Endothelial cell of umbilical vein (primary cell): ENCODE measurements at regions not wholly inside any gene's neighbourhood (a gene's known extent, or its start where the extent isn't known, plus 50 kb on each side); places are given as distances from the start of the nearest gene placed in this dataset.

Experiments
- BruUV-seq: library from RNA; stranded (reverse); fragments of 400-500 nt; replicated peaks from 2 replicates; lab custom pipeline; 2021; lab: Mats Ljungman, UMichigan
- CTCF ChIA-PET: fragments of 300-600, 350-600 bp; sonication (Branson Sonifier 250); formaldehyde crosslinking; loops from one replicate; lab custom pipeline; 2021; ENCODE audit warnings: antibody characterized with exemption, inconsistent platforms; lab: Charles Lee
- POLR2A ChIA-PET: fragments of 300-600, 350-600 bp; sonication (Branson Sonifier 250); formaldehyde crosslinking; loops from one replicate; lab custom pipeline; 2021; ENCODE audit warnings: antibody characterized with exemption, inconsistent platforms; lab: Charles Lee
- DNase-seq: peaks from one replicate; pipeline ENCODE4 v3.0.0-alpha.2; 2011; ENCODE audit warnings: low read depth, low spot score
- FAIRE-seq: peaks from 2 replicates; lab custom pipeline; 2011; peaks lifted over from hg19 to GRCh38; lab: Jason Lieb, UNC
- H2AFZ ChIP-seq: 2 replicates; pipeline ENCODE4 v1.6.0; 2012; ENCODE audit warnings: low read depth, low read length, control low read depth, inconsistent platforms
- H3K27ac ChIP-seq: 2 replicates; pipeline ENCODE4 v1.5.1; 2011; ENCODE audit warnings: low read depth, mild to moderate bottlenecking, control low read depth, low read length, moderate library complexity; ENCODE audit not compliant: insufficient read depth
- H3K27me3 ChIP-seq, 2 experiments: 2 replicates each; pipeline versions ENCODE4 v1.6.0 to v1.6.1; 2011; ENCODE audit warnings: low read length in 2 of 2, mixed read lengths in 1 of 2; ENCODE audit not compliant: control insufficient read depth in 2 of 2, insufficient read depth in 2 of 2
- H3K36me3 ChIP-seq, 2 experiments: 2 replicates in 1 of 2; 3 replicates in 1 of 2; pipeline ENCODE4 v1.5.1; 2011; ENCODE audit warnings: low read length in 2 of 2, mild to moderate bottlenecking in 1 of 2, moderate library complexity in 1 of 2; ENCODE audit not compliant: control insufficient read depth in 2 of 2, insufficient read depth in 2 of 2; ENCODE audit errors: extremely low read depth in 1 of 2
- H3K4me1 ChIP-seq: 3 replicates; pipeline ENCODE4 v1.5.1; 2011; ENCODE audit warnings: mild to moderate bottlenecking, low read length; ENCODE audit not compliant: control insufficient read depth, insufficient read depth; ENCODE audit errors: extremely low read depth
- H3K4me2 ChIP-seq: 2 replicates; pipeline ENCODE4 v1.6.1; 2011; ENCODE audit warnings: low read length, control low read depth, mixed read lengths; ENCODE audit not compliant: insufficient read depth
- H3K4me3 ChIP-seq, 3 experiments: fragments of 200-600 bp in 1 of 3; sonication (generic), shearing (Covaris generic) in 1 of 3; replicated peaks in 1 of 3; 2 replicates each; pipeline ENCODE4 v1.5.1; 2011 to 2016; ENCODE audit warnings: control low read depth in 3 of 3, low read length in 3 of 3, mild to moderate bottlenecking in 2 of 3, inconsistent platforms in 1 of 3, low read depth in 1 of 3, moderate library complexity in 1 of 3; ENCODE audit not compliant: insufficient read depth in 1 of 3
- H3K79me2 ChIP-seq: 2 replicates; pipeline ENCODE4 v1.6.0; 2012; ENCODE audit warnings: low read length, inconsistent platforms; ENCODE audit not compliant: control insufficient read depth, insufficient read depth
- H3K9ac ChIP-seq: replicated peaks from 2 replicates; pipeline ENCODE3; 2011; ENCODE audit warnings: low read length, control low read depth; ENCODE audit not compliant: insufficient read depth; ENCODE audit errors: extremely low read depth
- H3K9me1 ChIP-seq: replicated peaks from 3 replicates; pipeline ENCODE4 v1.6.0; 2011; ENCODE audit warnings: mild to moderate bottlenecking, low read length; ENCODE audit not compliant: control insufficient read depth, insufficient read depth; ENCODE audit errors: extremely low read depth
- H3K9me3 ChIP-seq: replicated peaks from 2 replicates; pipeline ENCODE4 v1.5.1; 2012; ENCODE audit warnings: low read length, inconsistent platforms; ENCODE audit not compliant: control insufficient read depth, insufficient read depth
- H4K20me1 ChIP-seq: replicated peaks from 2 replicates; pipeline ENCODE3; 2011; ENCODE audit warnings: mild to moderate bottlenecking, low read length; ENCODE audit not compliant: control insufficient read depth, insufficient read depth; ENCODE audit errors: extremely low read depth
- CTCF ChIP-seq, 2 donors: IDR thresholded peaks; 1 replicate in 1 of 2; 2 replicates in 1 of 2; pipeline ENCODE4 v1.5.1; 2011; ENCODE audit warnings: low read length in 2 of 2, mild to moderate bottlenecking in 2 of 2, moderate library complexity in 2 of 2, control low read depth in 1 of 2, inconsistent platforms in 1 of 2, low read depth in 1 of 2; ENCODE audit not compliant: insufficient read depth in 1 of 2; ENCODE audit errors: extremely low read depth in 1 of 2
- EZH2 ChIP-seq: IDR thresholded peaks from 2 replicates; pipeline ENCODE4 v1.6.1; 2012; ENCODE audit warnings: borderline replicate concordance, low read depth, mild to moderate bottlenecking, moderate library complexity, low read length, inconsistent platforms; ENCODE audit not compliant: severe bottlenecking
- FOS ChIP-seq: IDR thresholded peaks from 2 replicates; pipeline ENCODE4 v1.6.1; 2011; ENCODE audit warnings: mild to moderate bottlenecking, low read length, moderate library complexity, borderline replicate concordance; ENCODE audit not compliant: insufficient read depth
- GATA2 ChIP-seq: IDR thresholded peaks from 2 replicates; pipeline ENCODE4 v1.7.0; 2011; ENCODE audit warnings: low read depth, mild to moderate bottlenecking, moderate library complexity, mixed read lengths, low read length; ENCODE audit not compliant: insufficient read length, insufficient read depth
- JUN ChIP-seq: IDR thresholded peaks from 2 replicates; pipeline ENCODE4 v1.6.1; 2011; ENCODE audit warnings: borderline replicate concordance, low read depth; ENCODE audit not compliant: insufficient read length, insufficient read depth
- MAX ChIP-seq: IDR thresholded peaks from 2 replicates; pipeline ENCODE4 v1.6.1; 2011; ENCODE audit not compliant: insufficient read depth, insufficient read length
- MYC ChIP-seq: IDR thresholded peaks from one replicate; pipeline ENCODE4 v1.6.1; 2011; ENCODE audit warnings: mild to moderate bottlenecking, low read depth, low read length
- POLR2A ChIP-seq: IDR thresholded peaks from 2 replicates; pipeline ENCODE4 v1.6.1; 2012; ENCODE audit warnings: low read depth, mild to moderate bottlenecking, control low read depth, low read length
- POLR2AphosphoS5 ChIP-seq: IDR thresholded peaks from 2 replicates; pipeline ENCODE4 v1.6.1; 2012; ENCODE audit warnings: low read depth, mild to moderate bottlenecking, control low read depth, low read length, moderate library complexity; ENCODE audit not compliant: insufficient read depth
- dilution Hi-C: fragments of 300-500 bp; cut with MboI; formaldehyde crosslinking; loops from one replicate; pipeline ENCODE4 v1.15.0; 2019; ENCODE audit warnings: low sequenced_read_pairs; ENCODE audit not compliant: extremely low pct_ligation_motif_present
- intact Hi-C: fragments of 100-400 bp; cut with micrococcal nuclease; formaldehyde crosslinking; loops from one replicate; pipeline ENCODE4 v1.10.0; 2022

- H3K4me3 ChIP-seq, result no peak overlapping the region
- intact Hi-C loops (no loop called here), dilution Hi-C loops (no loop called here)
- no peaks in the 10 kb centered on the region for H3K36me3 ChIP-seq
- no peak overlapping the region for H3K27ac ChIP-seq
- no peak for TF ChIP-seq GATA2
- TF ChIP-seq CTCF (IDR thresholded peaks at IDR 0.05; ENCODE audit: extremely low read depth in 1 of 2, insufficient read depth in 1 of 2, low read depth in 1 of 2, low read length in 2 of 2), result no peak
- TF ChIP-seq MAX, result no peak
- no peak for TF ChIP-seq POLR2A
- no peak for TF ChIP-seq EZH2
- TF ChIP-seq FOS, result no peak
- no peak for TF ChIP-seq MYC
- TF ChIP-seq POLR2AphosphoS5, result no peak
- no peak for TF ChIP-seq JUN
- no peaks in the 10 kb centered on the region for H3K79me2 ChIP-seq
- no peaks in the 10 kb centered on the region for H3K27me3 ChIP-seq
- ChIA-PET CTCF (interaction anchor here (1.0 to 1.3 kb wide), 3 partner anchors 10 to 18 kb away, joined by 3 to 4 read pairs (median 3); no protein-coding TSS in a partner anchor), POLR2A (no interaction called here)
- no peaks in the 10 kb centered on the region for H3K4me1 ChIP-seq
- no peak overlapping the region for H3K4me2 ChIP-seq
- H4K20me1 ChIP-seq, result no peaks in the 10 kb centered on the region
- H3K9me1 ChIP-seq, result no peaks in the 10 kb centered on the region
- H3K9me3 ChIP-seq, result no peaks in the 10 kb centered on the region
- H2AFZ ChIP-seq, result no peak overlapping the region
- FAIRE-seq (no peak), DNase-seq (no peak)
- no TSS peak for BruUV-seq
- no peak overlapping the region for H3K9ac ChIP-seq
These were observed 149.2 kb downstream of the XPNPEP1 start for GRCh38 chr10:109774121-109774440.
